ENCODE measurements at regions not wholly inside any gene's neighbourhood (a gene's known extent, or its start where the extent isn't known, plus 50 kb on each side); places are given as distances from the start of the nearest gene placed in this dataset.

DNA sequence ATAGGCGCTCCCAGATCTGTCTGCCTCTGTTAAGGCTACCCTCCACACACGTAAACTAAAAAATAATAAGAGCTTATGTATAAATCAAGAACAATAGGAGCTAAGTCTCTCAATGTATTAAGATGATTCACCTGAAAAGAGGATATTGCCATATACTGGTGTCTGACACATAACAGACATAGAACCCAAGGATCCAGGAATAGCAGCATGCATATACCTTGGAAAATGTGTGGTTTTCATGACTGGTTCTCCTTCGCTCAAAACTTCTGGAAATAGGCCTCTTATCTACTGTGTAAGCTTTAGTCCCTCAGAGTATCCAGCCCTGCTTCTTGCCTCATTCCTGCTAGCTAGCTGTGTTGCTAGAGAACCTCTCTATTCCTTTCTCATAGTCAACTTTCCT lies 203.7 kb upstream of the SLITRK2 start:
- Histone ChIP-seq H3K4me2 (ENCODE audit: low read depth, low read length, poor library complexity, severe bottlenecking) (no peak overlapping the region), H3K9me3 (ENCODE audit: insufficient read depth, low read depth, low read length) (no peaks in the 10 kb centered on the region), H3K27me3 (ENCODE audit: insufficient read depth, low read length, poor library complexity, severe bottlenecking) (no peaks in the 10 kb centered on the region), H3K4me1 (ENCODE audit: insufficient read depth, low read length, poor library complexity, severe bottlenecking) (no peaks in the 10 kb centered on the region), H3K9ac (ENCODE audit: low read depth, low read length, poor library complexity, severe bottlenecking) (no peak overlapping the region), H3F3A (ENCODE audit: low read depth) (no peaks in the 10 kb centered on the region), H2AFZ (ENCODE audit: low read length) (no peak overlapping the region), H3K79me2 (ENCODE audit: insufficient read depth, low read length) (no peaks in the 10 kb centered on the region), H3K36me3 (ENCODE audit: insufficient read depth, low read length) (no peaks in the 10 kb centered on the region), H4K20me1 (ENCODE audit: insufficient read depth, low read length, poor library complexity, severe bottlenecking) (no peaks in the 10 kb centered on the region), H3K4me3 (ENCODE audit: low read length, poor library complexity, severe bottlenecking) (no peak overlapping the region), H3K9me2 (replicated peaks; ENCODE audit: low read depth, low read length) (no peaks in the 10 kb centered on the region)
- TF ChIP-seq, protein P1, sequence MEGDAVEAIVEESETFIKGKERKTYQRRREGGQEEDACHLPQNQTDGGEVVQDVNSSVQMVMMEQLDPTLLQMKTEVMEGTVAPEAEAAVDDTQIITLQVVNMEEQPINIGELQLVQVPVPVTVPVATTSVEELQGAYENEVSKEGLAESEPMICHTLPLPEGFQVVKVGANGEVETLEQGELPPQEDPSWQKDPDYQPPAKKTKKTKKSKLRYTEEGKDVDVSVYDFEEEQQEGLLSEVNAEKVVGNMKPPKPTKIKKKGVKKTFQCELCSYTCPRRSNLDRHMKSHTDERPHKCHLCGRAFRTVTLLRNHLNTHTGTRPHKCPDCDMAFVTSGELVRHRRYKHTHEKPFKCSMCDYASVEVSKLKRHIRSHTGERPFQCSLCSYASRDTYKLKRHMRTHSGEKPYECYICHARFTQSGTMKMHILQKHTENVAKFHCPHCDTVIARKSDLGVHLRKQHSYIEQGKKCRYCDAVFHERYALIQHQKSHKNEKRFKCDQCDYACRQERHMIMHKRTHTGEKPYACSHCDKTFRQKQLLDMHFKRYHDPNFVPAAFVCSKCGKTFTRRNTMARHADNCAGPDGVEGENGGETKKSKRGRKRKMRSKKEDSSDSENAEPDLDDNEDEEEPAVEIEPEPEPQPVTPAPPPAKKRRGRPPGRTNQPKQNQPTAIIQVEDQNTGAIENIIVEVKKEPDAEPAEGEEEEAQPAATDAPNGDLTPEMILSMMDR (conservative IDR thresholded peaks at IDR 0.05; ENCODE audit: low read length), result no peak
- TF ChIP-seq EZH2phosphoT487 (IDR thresholded peaks at IDR 0.05; ENCODE audit: borderline replicate concordance), result no peak

DNA sequence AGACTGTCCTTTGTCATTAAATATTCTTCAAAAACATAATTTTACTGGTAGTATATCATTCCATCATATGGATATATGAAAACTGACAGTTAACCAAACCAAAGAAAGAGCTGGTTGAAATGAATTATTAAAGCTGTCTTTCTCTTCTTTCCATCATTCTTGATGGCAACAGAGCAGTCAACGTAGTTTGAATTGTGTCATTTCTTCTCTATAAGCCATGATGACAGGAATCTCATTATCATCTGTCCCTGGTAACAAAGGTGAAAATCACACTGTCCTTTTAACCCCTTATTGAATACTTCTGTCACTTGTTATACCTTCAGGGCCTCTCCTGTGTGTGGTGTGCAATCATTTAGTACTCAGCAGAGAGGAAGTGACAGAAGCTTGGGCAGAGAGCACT lies 197.0 kb upstream of the SLITRK2 start:
- no peaks in the 10 kb centered on the region for H3K27me3 ChIP-seq (ENCODE audit: insufficient read depth, low read length, poor library complexity, severe bottlenecking)
- no peaks in the 10 kb centered on the region for H3K79me2 ChIP-seq (ENCODE audit: insufficient read depth, low read length)
- no peaks in the 10 kb centered on the region for H3K4me1 ChIP-seq (ENCODE audit: insufficient read depth, low read length, poor library complexity, severe bottlenecking)
- no peak overlapping the region for H2AFZ ChIP-seq (ENCODE audit: low read length)
- no peaks in the 10 kb centered on the region for H3K9me2 ChIP-seq (replicated peaks; ENCODE audit: low read depth, low read length)
- no peaks in the 10 kb centered on the region for H3K36me3 ChIP-seq (ENCODE audit: insufficient read depth, low read length)
- H3K9me3 ChIP-seq (ENCODE audit: insufficient read depth, low read depth, low read length), result no peaks in the 10 kb centered on the region
- H3K4me3 ChIP-seq (ENCODE audit: low read length, poor library complexity, severe bottlenecking), result no peak overlapping the region
- no peaks in the 10 kb centered on the region for H4K20me1 ChIP-seq (ENCODE audit: insufficient read depth, low read length, poor library complexity, severe bottlenecking)
- no peaks in the 10 kb centered on the region for H3F3A ChIP-seq (ENCODE audit: low read depth)
- H3K9ac ChIP-seq (ENCODE audit: low read depth, low read length, poor library complexity, severe bottlenecking), result no peak overlapping the region
- H3K4me2 ChIP-seq (ENCODE audit: low read depth, low read length, poor library complexity, severe bottlenecking), result no peak overlapping the region
- TF ChIP-seq, protein P1 (conservative IDR thresholded peaks at IDR 0.05; ENCODE audit: low read length), result no peak
- TF ChIP-seq EZH2phosphoT487 (IDR thresholded peaks at IDR 0.05; ENCODE audit: borderline replicate concordance), result no peak

DNA sequence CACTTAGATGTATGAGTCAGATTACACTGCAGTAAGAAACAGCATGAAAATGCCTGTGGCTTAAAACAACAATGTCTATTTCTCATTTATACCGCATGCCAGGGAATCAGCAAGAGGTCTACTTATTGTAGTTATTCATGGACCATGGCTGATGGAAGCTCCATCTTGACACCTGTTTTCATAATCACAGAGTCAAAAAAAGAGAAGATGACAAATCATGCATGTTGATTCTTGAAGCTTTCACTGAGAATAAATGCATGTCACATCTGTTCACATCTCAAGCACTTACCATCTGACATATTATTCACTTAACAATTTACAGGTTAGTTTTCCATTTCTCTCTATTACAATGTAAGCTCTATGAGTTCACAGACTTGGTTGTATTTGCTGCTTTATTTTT lies 194.2 kb upstream of the SLITRK2 start:
- H3K4me1 ChIP-seq (ENCODE audit: insufficient read depth, low read length, poor library complexity, severe bottlenecking), result no peaks in the 10 kb centered on the region
- H3K4me2 ChIP-seq (ENCODE audit: low read depth, low read length, poor library complexity, severe bottlenecking), result no peak overlapping the region
- H3K9ac ChIP-seq (ENCODE audit: low read depth, low read length, poor library complexity, severe bottlenecking), result no peak overlapping the region
- no peaks in the 10 kb centered on the region for H4K20me1 ChIP-seq (ENCODE audit: insufficient read depth, low read length, poor library complexity, severe bottlenecking)
- no peak overlapping the region for H2AFZ ChIP-seq (ENCODE audit: low read length)
- H3K4me3 ChIP-seq (ENCODE audit: low read length, poor library complexity, severe bottlenecking), result no peak overlapping the region
- H3K36me3 ChIP-seq (ENCODE audit: insufficient read depth, low read length), result no peaks in the 10 kb centered on the region
- no peaks in the 10 kb centered on the region for H3K79me2 ChIP-seq (ENCODE audit: insufficient read depth, low read length)
- no peaks in the 10 kb centered on the region for H3F3A ChIP-seq (ENCODE audit: low read depth)
- TF ChIP-seq, protein P1 (conservative IDR thresholded peaks at IDR 0.05; ENCODE audit: low read length), result no peak
- no peak for TF ChIP-seq EZH2phosphoT487 (IDR thresholded peaks at IDR 0.05; ENCODE audit: borderline replicate concordance)
- no peaks in the 10 kb centered on the region for H3K27me3 ChIP-seq (ENCODE audit: insufficient read depth, low read length, poor library complexity, severe bottlenecking)
- no peaks in the 10 kb centered on the region for H3K9me2 ChIP-seq (replicated peaks; ENCODE audit: low read depth, low read length)
- no peaks in the 10 kb centered on the region for H3K9me3 ChIP-seq (ENCODE audit: insufficient read depth, low read depth, low read length)
